ENCODE measurements at regions not wholly inside any gene's neighbourhood (a gene's known extent, or its start where the extent isn't known, plus 50 kb on each side); places are given as distances from the start of the nearest gene placed in this dataset.

- DNase-seq, result no peak
Measured at GRCh38 chr3:44023961-44024593, 217.6 kb upstream of the TOPAZ1 start.

DNA sequence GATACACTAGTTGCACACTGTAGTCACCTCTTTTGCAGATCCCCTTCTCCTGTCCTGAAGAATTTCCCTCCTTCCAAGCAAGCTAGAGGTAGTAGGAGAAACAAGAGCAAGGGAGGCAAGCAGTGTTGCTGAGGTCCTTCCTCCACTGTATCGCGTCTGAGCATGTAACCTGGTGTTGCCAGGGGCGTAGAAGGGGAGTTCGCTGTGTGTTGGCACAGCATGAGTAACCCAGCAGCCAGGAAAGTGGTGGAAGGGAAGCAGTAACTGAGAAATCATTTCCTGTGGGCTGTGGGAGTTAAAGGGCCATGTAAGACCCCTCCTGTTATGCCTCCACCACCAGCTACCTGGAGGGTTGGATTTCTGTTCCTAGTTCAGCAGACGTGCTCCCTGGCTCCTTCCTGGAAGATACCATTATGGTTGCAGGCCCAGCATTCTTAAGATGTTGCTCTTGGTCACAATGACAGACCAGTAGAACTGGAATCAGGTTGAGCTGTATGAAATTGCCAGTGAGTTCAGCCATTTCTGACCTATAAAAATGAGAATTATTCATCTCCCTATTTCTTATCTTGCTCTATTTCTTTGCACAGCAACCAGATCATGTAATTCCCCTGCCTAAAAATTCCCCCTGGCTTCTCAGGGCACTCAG, 215.3 kb upstream of the TOPAZ1 start:
- no peak for DNase-seq

- DNase-seq, result no peak
Measured at GRCh38 chr3:44029100-44029499, 212.6 kb upstream of the TOPAZ1 start.

DNA sequence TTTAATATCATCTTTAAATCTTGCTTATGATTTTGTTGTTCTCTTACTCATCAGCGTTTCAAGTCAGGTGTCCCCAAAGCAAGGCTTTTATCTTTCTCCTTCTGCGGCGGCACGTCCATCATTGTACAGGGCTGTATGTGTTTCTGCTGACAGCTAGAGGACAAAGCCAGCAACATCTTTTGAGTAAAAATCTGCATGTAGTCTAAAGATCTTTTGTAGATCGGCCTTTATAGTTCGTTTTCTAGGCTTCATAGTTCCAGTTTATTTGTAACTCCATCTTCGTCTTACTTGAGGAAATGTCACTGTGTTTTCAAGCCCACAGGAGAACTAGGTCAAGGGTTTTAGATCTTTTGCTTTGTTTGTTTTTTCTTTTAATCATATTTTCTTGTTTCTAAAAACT, 211.4 kb upstream of the TOPAZ1 start:
- DNase-seq, result no peak

- no peak for DNase-seq
Measured at GRCh38 chr3:44030687-44031305, 210.9 kb upstream of the TOPAZ1 start.

DNA sequence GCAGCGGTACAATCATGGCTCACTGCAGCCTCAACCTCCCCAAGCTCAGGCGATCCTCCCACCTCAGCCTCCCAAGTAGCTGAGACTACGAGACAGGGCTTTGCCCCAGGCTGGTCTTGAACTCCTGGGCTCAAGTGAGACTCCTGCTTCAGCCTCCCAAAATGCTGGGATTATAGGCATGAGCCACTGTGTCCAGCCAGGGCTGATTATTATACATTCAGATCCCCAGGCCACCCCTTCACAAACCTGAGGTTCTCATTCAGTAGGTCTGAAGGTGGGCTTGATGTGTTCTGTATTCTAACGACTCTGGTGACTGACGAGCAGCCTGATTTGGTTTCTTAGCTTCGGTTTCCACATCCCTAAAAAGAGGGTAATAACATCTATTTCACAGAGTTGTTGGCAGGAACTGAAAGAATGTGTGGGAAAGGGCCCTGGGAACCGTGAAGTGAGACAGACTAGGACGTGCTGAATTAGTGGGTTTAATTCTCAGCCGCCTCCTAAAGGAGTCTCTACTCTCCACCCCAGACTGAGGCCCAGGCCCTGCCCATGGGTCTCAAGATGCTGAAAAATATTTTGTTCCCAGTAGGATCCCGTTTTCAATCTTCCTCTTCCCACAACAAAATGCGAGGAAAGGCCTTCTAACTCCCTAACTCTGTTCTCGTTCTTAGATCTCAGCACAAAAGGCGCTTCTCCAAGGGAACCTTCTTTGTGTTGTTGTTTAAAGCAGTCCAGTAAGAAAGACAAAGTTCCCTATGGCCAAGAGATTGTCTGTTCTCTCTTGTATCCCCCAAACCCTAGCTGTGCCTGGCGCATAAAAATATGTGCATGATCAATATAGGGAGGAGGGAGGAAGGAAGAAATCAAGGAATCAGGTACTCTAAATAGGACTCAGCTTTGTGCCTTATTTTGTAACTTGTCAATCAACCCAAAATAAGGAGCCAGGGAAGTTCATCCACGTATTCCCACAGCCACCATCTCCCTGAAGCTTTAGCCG, 210.0 kb upstream of the TOPAZ1 start:
- DNase-seq, result no peak

GRCh38 chr3:44032487-44032886, 209.2 kb upstream of the TOPAZ1 start:
- no peak for DNase-seq

DNA sequence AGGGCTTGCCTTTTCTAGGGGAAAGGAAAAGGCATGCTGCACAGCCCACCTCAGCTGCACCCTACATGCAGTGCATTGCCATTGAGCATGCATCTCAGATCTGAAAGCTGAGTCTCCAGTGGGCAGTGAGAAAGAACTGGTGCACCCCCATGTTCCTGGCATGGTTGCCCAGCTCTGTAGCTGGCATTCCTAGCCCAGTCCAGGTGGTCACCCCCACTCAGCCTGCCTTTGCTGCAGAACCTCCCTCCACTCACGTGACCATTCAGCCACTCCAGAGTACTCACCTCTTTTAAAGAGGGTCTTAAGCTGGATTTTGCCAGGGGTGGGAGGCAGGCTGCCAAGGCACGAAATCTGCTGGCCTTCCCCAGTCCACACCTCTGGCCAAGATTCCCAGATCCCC, 208.6 kb upstream of the TOPAZ1 start:
- DNase-seq, result no peak

DNA sequence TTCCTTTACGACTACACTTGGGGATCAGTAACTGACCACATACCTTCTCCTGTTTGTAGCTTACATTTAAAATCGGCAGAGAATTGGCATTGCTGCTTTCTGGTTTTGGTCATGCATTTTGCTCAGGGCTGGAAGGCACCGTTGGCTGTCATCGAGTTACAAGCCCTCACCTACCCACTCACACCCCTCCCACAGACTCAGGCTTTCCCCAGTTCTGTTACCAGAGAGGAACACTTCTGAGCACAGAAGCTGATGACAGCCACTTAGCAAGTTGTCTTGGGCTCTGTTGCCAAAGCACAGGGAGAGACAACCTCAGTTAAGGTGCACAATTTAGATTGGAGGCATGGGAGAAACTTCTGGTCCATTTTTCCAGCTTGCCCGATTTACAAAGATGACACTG, 204.8 kb upstream of the TOPAZ1 start:
- no peak for DNase-seq

DNA sequence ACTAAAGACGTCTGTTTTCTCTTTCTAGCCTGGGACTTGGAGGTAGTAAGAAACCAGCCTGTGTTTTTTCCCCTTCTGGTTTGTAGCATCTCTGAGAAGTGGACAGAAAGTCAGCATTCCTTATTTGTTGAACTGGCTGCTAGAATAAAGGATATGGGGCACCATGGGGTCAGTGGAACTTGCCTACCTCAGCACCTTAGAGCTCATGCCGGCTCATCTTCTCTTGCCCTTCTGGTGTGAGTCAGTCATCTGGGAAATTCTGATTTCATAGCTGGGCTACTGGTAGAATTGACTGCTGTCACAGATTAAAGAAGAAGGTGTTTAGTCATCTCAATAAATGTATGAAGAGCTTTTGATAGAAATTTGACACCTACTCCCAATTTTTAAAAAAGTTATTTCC, 202.7 kb upstream of the TOPAZ1 start:
- DNase-seq, result no peak

DNA sequence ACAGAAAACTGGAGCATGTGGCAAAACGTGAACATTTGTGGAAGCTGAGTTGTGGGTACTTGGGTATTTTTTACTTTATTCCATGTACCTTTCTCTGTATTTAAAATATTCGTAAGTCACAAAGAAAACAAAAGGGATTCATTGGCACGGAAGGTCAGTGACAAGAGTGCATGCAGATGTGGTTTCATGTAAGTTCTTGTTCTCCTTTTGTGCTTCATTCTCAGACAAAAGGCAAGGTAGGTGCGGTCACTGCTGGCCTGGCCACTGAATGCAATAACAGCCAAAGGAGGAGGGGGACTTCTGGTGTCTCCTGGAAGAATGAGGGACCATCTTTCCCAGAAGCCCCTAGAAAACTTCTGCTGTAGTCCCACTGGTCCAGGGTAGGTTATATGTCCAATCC, 200.0 kb upstream of the TOPAZ1 start:
- no peak for DNase-seq

GRCh38 chr3:44042772-44043171, 198.9 kb upstream of the TOPAZ1 start:
- DNase-seq, result no peak

- no peak for DNase-seq
Measured at GRCh38 chr3:44045476-44046275, 196.0 kb upstream of the TOPAZ1 start.

- no peak for DNase-seq
Measured at GRCh38 chr3:44047796-44048195, 193.9 kb upstream of the TOPAZ1 start.

DNA sequence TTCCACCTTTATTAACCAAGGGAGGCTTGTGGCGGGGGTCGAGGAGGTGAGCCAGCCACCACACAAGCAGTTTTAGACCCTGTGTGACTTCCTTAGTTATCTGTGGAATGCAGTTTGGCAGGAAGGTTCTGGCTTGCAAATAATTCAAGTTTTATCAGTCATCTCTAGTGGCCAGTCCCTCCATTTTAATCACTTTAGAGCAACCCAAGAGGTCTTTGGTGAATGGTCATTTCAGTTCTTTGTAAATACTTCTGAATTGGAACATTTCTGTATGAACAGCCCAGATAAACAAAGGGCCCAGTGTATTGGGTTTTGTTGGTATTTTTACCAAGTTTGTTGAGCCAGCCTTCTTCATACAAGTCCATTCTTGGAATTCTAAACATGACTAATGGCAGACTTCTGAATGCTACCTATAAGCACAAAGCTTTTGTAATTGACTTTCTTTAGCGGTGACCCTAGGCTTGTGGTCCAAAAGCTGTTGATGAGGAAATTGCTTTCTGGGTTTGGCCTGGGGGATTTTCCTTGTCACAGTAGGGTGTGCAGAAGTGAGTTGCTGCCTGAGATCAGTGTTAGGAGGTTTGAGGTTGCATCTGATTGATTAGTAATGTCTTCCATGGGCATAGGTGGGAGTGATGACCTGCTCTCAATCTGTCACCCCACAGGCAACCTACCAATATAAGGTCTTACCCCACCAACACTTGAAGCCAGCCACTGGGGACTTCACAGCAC, 193.3 kb upstream of the TOPAZ1 start:
- no peak for DNase-seq

GRCh38 chr3:44048949-44049348, 192.7 kb upstream of the TOPAZ1 start:
- DNase-seq, result no peak

GRCh38 chr3:44050101-44050500, 191.6 kb upstream of the TOPAZ1 start:
- no peak for DNase-seq

DNA sequence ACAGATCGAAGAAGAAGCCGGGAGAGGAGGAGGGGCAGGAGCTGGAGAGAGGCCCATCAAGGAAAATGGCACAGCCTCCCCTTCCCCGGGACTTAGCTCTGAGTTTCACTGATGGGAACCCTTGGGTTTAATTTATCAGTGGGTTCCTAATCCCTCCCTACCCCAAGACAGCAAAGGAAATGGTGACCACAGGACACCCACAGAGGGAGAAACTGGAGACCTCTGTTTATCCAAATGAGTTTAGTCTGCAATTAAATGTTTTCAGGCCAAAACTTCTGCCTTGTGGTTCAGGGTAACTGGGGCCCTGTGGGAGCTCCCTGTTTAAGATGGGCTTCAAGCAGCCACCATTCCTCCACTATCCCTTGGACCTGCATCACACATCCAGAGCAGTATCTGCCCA, 190.8 kb upstream of the TOPAZ1 start:
- DNase-seq, result no peak

- no peak for DNase-seq
Measured at GRCh38 chr3:44055951-44056350, 185.7 kb upstream of the TOPAZ1 start.

- no peak for DNase-seq
Measured at GRCh38 chr3:44056446-44057240, 185.0 kb upstream of the TOPAZ1 start.

All from retina (tissue), 1 donor.